Fibroblast of pulmonary artery (primary cell): ENCODE measurements at regions not wholly inside any gene's neighbourhood (a gene's known extent, or its start where the extent isn't known, plus 50 kb on each side); places are given as distances from the start of the nearest gene placed in this dataset.
A peak's percentile ranks its signal among the peaks of the same experiment; 100 is the strongest.

Source experiments
- DNase-seq: peaks from one replicate; pipeline ENCODE4 v3.0.0-alpha.2; 2010; ENCODE audit warnings: low read depth
- H3K4me3 ChIP-seq: replicated peaks from 2 replicates; pipeline ENCODE4 v1.5.1; 2011; ENCODE audit warnings: low read depth, mild to moderate bottlenecking, control low read depth, low read length, moderate library complexity
- TF ChIP-seq, protein P1 (sequence below): IDR thresholded peaks from 2 replicates; pipeline ENCODE4 v1.5.1; 2011; ENCODE audit warnings: mild to moderate bottlenecking, control low read depth, low read length, inconsistent platforms; ENCODE audit errors: missing control alignments

DNA sequence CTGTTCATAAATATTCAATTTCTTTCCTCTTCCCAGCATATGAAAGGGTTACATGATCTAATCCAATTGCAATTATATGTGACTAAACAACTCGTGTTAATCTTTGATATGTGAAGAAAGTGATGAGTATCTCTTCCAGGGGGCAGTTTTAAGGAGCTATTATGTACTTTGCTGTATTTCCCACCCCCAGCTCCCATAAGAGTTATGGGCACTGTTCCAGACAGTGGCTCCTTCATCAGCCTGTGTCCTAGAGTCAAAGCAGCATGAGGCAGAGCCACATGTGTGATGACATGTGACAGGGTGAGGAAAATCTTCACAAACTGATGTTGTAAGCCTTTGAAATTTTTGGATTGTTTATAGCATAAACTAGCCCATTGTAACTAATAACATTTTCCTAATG is 315.4 kb downstream of the DIPK2A start:
- no peak overlapping the region for H3K4me3 ChIP-seq
- TF ChIP-seq, protein P1, sequence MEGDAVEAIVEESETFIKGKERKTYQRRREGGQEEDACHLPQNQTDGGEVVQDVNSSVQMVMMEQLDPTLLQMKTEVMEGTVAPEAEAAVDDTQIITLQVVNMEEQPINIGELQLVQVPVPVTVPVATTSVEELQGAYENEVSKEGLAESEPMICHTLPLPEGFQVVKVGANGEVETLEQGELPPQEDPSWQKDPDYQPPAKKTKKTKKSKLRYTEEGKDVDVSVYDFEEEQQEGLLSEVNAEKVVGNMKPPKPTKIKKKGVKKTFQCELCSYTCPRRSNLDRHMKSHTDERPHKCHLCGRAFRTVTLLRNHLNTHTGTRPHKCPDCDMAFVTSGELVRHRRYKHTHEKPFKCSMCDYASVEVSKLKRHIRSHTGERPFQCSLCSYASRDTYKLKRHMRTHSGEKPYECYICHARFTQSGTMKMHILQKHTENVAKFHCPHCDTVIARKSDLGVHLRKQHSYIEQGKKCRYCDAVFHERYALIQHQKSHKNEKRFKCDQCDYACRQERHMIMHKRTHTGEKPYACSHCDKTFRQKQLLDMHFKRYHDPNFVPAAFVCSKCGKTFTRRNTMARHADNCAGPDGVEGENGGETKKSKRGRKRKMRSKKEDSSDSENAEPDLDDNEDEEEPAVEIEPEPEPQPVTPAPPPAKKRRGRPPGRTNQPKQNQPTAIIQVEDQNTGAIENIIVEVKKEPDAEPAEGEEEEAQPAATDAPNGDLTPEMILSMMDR = no peak
- no peak for DNase-seq

DNA sequence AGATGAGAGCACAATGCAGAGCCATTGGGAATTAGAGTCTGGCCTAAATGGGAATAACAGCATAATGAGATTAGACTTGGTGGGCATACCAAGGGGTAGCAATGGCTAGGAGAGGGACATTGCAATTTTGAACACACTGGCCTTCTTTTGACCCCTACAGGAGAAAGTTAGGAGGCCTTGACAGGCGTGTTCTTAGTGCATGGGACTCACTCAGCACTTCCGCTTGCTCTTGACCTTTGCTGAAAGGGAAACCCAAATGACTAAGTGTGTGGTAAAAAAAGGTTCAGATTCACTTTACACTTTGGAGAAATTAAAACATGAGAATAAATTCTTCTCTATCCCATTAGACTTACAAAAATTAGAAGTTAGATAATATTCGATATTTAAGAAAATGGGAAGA is 317.4 kb downstream of the DIPK2A start:
- no peak overlapping the region for H3K4me3 ChIP-seq
- DNase-seq = no peak
- TF ChIP-seq, protein P1 = no peak

DNA sequence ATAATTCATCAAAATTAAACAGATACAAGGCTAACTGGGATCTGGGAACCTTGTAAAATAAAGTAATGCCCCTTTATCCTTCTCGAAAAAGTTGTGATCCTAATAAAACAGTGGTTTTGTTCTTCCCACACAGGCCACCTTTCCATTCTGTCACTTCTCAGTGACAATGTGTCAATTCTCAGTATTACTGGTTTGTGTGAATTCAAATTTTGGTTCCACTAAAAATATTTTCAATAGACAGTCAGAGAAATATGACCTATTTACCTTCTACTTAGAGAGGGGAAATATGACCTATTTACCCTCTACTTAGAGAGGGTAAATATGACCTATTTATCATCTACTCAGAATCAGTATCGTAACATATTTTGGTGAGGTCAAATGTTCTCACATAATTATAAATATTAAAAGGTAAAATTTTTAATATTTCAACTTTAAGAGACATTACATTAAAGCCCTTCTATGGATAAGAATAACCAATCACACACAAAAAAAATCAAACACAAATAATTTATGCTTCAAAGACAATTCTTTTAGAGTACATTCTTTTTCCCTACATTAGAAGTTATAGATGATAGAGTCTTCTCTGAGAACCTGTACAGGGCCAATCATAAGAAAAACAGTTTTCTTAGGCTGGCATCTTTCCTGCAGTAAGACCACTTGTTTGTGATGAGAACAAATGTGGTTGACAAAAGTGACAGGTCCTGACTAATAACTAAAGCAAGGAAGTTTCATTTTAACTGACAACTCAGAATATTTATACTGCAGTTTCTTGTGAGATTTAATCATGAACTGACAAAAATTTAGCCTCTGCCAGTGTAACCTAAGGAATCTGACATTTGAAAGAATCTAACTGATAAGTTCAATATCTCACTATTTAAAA is 323.3 kb downstream of the DIPK2A start:
- TF ChIP-seq, protein P1 = no peak
- H3K4me3 ChIP-seq = no peak overlapping the region

DNA sequence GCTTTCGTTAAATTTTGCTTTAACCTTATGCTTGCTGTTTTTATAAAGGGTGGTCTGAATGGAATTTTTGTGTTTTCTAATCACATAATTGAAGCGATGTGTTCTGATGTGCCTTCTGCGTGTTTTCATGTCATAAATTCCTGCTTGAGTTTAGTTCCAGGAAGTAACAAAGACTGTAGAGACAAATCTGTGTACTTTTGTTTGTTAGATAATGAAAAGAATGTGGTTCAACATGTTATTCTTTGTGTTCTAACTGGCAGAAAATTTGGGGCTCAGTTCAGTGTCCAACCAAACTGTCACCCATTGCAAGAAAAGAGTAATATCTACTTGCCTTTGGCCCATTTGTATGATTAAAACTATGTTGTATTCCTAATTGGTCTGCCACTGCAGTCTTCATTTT is 324.0 kb downstream of the DIPK2A start:
- H3K4me3 ChIP-seq = no peak overlapping the region
- TF ChIP-seq, protein P1 = no peak
- DNase-seq = peak; percentile 9

More for the DNA sequence above, 323.3 kb downstream of the DIPK2A start:
- no peak for DNase-seq

DNA sequence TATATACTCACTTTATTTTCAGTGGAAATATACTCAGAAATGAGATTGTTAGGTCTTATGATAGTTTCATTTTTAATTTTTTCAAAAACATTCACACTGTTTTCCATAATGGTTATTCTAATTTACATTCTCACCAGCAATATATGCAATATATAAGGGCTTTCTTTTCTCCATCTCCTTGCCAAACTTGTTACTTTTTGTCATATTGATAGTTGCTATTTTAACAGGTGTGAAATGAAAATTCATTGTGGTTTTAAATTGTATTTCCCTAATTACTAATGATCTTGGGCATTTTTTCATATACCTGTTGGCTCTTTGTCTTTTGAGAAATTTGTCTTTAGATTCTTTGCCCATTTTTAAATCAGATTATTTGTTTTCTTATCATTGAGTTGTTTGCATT is 325.2 kb downstream of the DIPK2A start:
- TF ChIP-seq, protein P1 = no peak
- H3K4me3 ChIP-seq = no peak overlapping the region
- no peak for DNase-seq

DNA sequence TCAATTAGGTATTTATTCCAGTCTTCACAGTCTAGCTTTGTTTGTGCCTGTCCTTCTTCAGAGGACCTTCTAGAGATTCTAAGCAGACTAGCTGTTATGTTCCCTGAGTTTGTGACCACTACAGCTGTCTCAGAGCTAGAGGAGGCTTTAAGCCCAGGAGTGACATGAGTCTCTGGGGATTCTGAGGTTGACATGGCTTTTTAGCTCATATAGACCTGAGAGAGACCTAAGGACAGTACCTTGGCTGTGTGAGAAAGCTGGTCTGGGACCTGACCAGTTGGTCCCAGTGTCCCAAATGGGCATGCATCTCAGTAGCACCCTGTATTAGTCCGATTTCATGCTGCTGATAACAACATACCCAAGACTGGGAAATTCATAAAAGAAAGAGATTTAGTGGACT is 330.2 kb downstream of the DIPK2A start:
- DNase-seq = no peak
- TF ChIP-seq, protein P1 = no peak
- no peak overlapping the region for H3K4me3 ChIP-seq

DNA sequence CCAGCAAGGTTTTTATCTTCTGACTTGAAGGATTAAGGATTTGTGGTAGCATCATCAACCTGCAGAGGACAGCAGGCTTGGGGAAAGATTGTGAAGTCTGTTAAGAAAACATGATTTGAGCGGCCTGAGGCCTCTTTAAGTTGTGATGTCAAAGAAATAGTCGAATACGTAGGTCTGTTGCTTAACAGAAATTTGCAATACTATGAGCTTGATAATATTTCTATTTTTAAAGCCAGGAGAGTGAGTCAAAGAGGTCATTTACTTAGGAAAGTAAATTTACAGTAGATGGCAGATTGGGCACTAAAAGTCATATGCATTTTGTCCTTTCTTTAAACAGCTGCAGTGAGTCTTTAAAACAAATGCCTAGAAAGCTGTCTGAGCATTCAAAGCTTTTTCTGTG is 336.3 kb downstream of the DIPK2A start:
- no peak overlapping the region for H3K4me3 ChIP-seq
- TF ChIP-seq, protein P1 = no peak
- DNase-seq = no peak
